G401 (cell line): ENCODE measurements at regions not wholly inside any gene's neighbourhood (a gene's known extent, or its start where the extent isn't known, plus 50 kb on each side); places are given as distances from the start of the nearest gene placed in this dataset.
"Not testable (repeated sequence)": the region's sequence is repeated elsewhere in the genome, so short reads cannot be mapped to it uniquely, and the experiment has no call there.

Source experiments
- DNase-seq: peaks from one replicate; pipeline ENCODE4 v3.0.0-alpha.2; 2015; ENCODE audit warnings: low spot score
- in situ Hi-C: cut with HindIII; loops from 2 replicates; pipeline ENCODE4 v1.10.0; 2016; ENCODE audit warnings: low sequenced_read_pairs, mixed read lengths

- DNase-seq = no peak
Measured at GRCh38 chrX:14355556-14355955, 173.8 kb upstream of the GLRA2 start.

GRCh38 chrX:14354521-14354920, 174.8 kb upstream of the GLRA2 start:
- in situ Hi-C loops = no loop called here
- DNase-seq = no peak

More at GRCh38 chrX:14355556-14355955, 173.8 kb upstream of the GLRA2 start:
- in situ Hi-C loops = no loop called here

GRCh38 chrX:14352511-14352910, 176.8 kb upstream of the GLRA2 start:
- in situ Hi-C loops = no loop called here

GRCh38 chrX:14351611-14352303, 177.6 kb upstream of the GLRA2 start:
- DNase-seq = no peak
- in situ Hi-C loops = no loop called here

More at GRCh38 chrX:14352511-14352910, 176.8 kb upstream of the GLRA2 start:
- no peak for DNase-seq

GRCh38 chrX:14347523-14347922, 181.8 kb upstream of the GLRA2 start:
- in situ Hi-C loops = no loop called here
- DNase-seq = no peak

GRCh38 chrX:14344172-14344940, 185.0 kb upstream of the GLRA2 start:
- DNase-seq = no peak
- in situ Hi-C loops = no loop called here

GRCh38 chrX:14309431-14309830, 219.9 kb upstream of the GLRA2 start:
- in situ Hi-C loops = no loop called here
- no peak for DNase-seq

- DNase-seq, in situ Hi-C loops: not testable (repeated sequence)
Measured at GRCh38 chrX:14308976-14309375, 220.4 kb upstream of the GLRA2 start.

- in situ Hi-C loops = no loop called here
- DNase-seq = no peak
Measured at GRCh38 chrX:14303891-14304290, 225.4 kb upstream of the GLRA2 start.

- DNase-seq, in situ Hi-C loops: not testable (repeated sequence)
Measured at GRCh38 chrX:14302561-14302960, 226.8 kb upstream of the GLRA2 start.

GRCh38 chrX:14300376-14300775, 229.0 kb upstream of the GLRA2 start:
- no peak for DNase-seq
- in situ Hi-C loops = no loop called here

GRCh38 chrX:14295426-14295825, 233.9 kb upstream of the GLRA2 start:
- DNase-seq = no peak
- in situ Hi-C loops = no loop called here

- in situ Hi-C loops = no loop called here
- DNase-seq = no peak
Measured at GRCh38 chrX:14291666-14292500, 237.5 kb upstream of the GLRA2 start.

- in situ Hi-C loops = no loop called here
Measured at GRCh38 chrX:14290335-14290734, 239.0 kb upstream of the GLRA2 start.

GRCh38 chrX:14274691-14275090, 245.0 kb upstream of the GEMIN8 start:
- in situ Hi-C loops = no loop called here
- DNase-seq = peak; percentile 9

More at GRCh38 chrX:14290335-14290734, 239.0 kb upstream of the GLRA2 start:
- DNase-seq = no peak

- no peak for DNase-seq
- in situ Hi-C loops = no loop called here
Measured at GRCh38 chrX:14267216-14267615, 237.5 kb upstream of the GEMIN8 start.

GRCh38 chrX:14266705-14267104, 237.0 kb upstream of the GEMIN8 start:
- no peak for DNase-seq
- in situ Hi-C loops = no loop called here

GRCh38 chrX:14243823-14244222, 214.1 kb upstream of the GEMIN8 start:
- in situ Hi-C loops = no loop called here
- no peak for DNase-seq

- in situ Hi-C loops = no loop called here
- DNase-seq = no peak
Measured at GRCh38 chrX:14235004-14235403, 205.3 kb upstream of the GEMIN8 start.

- DNase-seq = no peak
- in situ Hi-C loops = no loop called here
Measured at GRCh38 chrX:14232688-14233087, 203.0 kb upstream of the GEMIN8 start.
